ENCODE measurements at regions not wholly inside any gene's neighbourhood (a gene's known extent, or its start where the extent isn't known, plus 50 kb on each side); places are given as distances from the start of the nearest gene placed in this dataset.

GRCh38 chr2:187129868-187130267 lies 280.9 kb upstream of the ZSWIM2 start:
- no peak for TF ChIP-seq CTCF (IDR thresholded peaks at IDR 0.05)
- no peak for TF ChIP-seq POLR2A (IDR thresholded peaks at IDR 0.05)
- TF ChIP-seq EP300 (IDR thresholded peaks at IDR 0.05): no peak

Data from tibial nerve (tissue), 4 donors.